Bone marrow (tissue), 2 donors: ENCODE measurements at regions not wholly inside any gene's neighbourhood (a gene's known extent, or its start where the extent isn't known, plus 50 kb on each side); places are given as distances from the start of the nearest gene placed in this dataset.
"Not testable (repeated sequence)": the region's sequence is repeated elsewhere in the genome, so short reads cannot be mapped to it uniquely, and the experiment has no call there.

Experiments used
- DNase-seq, 2 donors: peaks; one replicate each; lab custom pipeline; 2025; lab: John Stamatoyannopoulos, UW

DNA sequence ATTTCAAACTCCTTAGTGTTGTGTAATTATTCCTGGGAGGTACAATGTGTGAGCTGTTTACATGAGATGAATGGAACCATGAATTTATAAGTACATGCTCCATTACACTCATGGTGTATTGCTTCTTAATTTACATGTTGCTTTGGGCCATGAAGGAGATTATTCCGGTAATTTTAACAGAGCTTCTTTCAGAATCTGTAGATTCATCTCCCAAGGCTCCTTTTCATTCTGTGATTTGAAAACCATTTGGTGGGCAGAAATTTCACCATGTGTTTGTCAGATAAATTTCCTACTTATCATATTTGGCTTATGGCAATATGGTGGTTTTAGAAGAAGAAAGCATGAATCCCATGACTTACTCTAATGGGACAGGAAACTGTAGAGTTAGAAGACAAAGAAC is 421.6 kb upstream of the EYS start:
- DNase-seq, result no peak

DNA sequence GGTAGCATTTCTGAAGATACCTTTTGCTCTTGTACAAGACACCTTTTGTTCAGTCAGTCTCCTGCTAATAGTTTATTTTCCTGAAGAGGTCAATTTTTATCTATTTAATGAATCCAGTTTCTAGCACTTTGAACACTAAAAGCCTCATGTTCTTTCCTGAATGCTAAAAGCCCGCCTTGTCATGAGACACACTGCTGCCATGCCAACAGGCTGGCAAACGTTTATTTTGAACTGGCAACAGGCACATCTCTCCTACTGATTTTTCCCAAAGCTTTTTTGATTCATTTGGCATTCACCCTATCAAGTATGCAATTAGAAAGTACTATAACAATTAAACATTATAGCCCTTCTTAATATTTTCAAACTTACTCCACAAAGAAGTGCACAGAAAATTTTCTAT is 421.2 kb upstream of the EYS start:
- no peak for DNase-seq

DNA sequence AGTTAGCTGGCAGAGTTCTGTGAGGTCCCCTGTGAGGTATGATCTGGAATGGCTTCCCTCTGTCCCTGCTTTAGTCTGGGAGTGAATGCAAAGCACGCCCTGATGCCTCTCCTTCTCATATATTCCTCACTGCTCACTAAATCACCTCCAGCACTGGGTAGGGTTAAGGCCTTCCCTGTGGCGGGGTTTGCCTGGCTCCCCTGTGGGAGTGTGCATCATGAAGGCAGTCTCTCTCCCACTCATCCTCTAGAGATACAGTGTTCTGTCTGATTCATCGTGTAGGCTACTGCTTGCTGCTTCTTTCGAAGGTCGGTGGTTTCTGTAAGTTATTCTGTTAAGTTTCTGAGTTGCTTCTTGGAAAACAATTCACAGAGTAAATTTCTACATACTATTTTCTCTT is 420.0 kb upstream of the EYS start:
- no peak for DNase-seq

DNA sequence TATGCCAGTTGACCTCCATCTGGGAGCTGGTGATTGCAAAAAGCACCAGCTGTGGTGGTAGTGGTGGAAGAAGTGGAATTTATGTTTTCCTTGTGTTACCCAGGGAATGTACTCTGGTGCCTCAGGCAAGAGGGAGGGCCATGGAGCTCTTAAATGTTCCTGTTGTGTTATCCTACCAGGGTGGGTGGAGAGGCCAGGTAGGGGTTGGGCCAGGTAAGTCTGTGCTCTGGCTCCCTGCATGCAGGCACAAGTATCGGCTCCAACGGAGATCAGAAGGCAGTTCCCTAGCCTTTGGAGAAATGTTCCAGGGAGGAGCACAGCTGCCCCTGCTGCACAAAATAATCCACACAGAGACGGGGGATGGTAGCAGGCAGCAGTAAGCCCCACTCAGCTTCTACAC is 419.3 kb upstream of the EYS start:
- no peak for DNase-seq

DNA sequence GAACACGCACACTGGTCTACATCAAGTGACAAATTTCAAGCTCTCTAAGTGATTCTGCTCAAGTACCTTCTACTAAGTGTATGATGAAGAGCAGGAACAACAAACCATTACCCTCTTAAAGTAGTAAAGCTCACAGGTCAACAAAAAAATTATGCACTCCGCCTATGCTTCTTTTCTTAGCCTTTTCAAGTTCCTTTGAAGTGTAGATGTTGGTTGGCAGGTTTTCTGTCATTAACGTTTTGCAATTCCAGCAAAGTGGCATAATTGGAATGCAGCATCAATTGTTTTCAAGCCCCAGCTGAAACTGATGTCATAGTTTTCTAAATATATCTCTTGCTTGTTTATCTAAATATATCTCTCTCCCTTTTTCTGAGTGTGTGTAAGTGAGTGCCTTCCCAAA is 396.9 kb upstream of the EYS start:
- DNase-seq, result no peak

DNA sequence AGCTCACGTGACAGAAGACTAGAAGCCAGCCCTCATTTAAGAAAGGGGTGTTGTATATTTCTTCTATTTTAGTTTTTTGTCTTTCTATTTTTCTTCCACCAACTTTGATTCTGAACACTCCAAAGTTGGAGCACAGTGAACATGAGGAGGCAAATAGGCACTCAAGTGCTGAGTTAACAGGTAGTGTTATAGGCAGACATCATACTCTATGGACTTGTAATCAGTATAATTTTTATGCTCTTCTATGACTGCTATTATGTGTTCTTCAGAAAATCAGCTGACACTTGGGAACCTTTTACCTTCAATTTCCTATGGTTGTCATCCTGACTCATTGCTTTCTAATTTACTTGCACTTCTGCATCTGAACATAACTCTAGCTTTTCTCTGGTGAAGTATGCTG is 396.3 kb upstream of the EYS start:
- DNase-seq, result no peak

DNA sequence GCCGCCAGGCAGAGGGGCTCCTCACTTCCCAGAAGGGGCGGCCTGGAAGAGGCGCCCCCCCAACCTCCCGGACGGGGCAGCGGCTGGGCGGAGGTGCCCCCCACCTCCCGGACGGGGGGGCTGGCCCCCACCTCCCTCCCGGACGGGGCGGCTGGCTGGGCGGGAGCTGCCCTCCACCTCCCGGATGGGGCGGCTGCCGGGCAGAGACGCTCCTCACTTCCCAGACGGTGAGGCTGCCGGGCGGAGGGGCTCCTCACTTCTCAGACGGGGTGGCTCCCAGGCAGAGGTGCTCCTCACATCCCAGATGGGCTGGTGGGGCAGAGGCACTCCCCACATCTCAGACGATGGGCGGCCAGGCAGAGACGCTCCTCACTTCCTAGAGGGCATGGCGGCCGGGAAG is 389.7 kb upstream of the EYS start:
- DNase-seq, result no peak

DNA sequence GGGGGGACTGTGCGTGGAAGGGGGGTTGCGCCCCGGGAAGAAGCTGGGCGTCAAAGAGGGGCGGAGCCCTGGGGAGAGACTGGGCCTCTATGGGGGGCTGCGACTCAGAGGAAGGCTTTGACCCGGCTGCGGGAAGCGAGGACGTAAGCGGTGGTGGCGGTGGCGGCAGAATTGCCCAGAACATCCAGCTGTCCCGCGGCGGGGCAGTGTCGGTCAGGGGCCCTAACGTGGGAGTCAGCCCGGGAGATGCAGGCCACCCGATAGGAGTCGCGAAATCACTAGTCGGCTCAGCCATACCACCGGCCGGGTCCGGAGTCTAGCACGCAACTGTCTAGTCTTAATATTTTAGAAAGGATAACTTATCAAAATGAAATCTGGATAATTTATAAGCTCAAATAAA is 387.6 kb upstream of the EYS start:
- DNase-seq, result no peak

DNA sequence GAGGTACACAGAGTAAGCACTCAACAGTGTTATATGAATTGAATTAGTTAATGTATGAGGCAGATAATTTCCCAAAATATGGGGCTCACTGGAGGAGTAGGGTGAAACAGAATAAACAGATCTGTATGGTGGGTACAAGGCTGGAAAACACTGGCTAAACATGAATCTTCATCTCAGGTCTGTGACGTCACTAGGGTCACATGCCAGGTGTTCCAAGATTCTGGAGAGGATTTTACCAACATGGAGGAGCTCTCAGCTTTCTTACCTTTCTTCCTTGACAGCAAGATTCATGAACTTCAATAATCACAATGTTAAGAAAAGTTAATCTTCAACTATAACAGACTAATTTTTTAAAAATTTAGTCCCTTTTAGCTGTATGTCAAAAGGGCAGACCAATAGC is 385.3 kb upstream of the EYS start:
- not testable (repeated sequence) for DNase-seq

DNA sequence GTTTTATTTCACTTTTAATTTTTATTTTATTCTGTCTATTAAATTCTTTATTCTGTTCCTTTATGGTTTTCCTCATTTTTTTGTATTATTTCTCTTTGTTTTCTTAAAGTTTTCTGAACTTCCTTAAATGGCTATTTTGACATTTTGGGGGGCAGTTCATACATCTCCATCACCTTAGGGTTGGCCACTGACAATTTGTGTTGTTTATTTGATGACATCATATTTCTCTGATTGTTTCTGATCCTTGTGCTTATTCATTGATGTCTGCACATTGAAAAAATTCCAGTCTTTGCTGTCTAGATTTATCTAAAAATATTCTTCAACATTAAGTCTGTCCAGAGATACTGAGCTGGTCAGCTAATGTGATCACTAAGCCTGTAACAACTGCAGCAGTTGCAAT is 379.5 kb upstream of the EYS start:
- DNase-seq, result no peak

DNA sequence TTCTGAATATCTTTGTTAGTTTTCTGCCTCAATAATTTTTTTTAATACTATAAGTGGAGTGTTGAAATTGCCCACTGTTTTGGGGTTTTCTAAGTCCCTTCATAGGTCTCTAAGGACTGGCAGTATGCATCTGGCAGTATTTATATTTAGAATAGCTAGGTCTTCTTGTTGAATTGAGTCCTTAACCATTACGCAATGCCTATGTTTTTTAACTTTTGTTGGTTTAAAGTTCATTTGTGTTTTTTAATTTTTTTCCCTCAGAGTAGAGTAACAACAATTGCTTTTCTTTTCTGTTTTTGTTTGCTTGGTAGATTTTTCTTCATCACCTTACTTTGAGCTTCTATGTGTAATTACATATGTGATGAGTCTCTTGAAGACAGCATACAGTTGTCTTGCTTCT is 375.9 kb upstream of the EYS start:
- DNase-seq, result no peak

DNA sequence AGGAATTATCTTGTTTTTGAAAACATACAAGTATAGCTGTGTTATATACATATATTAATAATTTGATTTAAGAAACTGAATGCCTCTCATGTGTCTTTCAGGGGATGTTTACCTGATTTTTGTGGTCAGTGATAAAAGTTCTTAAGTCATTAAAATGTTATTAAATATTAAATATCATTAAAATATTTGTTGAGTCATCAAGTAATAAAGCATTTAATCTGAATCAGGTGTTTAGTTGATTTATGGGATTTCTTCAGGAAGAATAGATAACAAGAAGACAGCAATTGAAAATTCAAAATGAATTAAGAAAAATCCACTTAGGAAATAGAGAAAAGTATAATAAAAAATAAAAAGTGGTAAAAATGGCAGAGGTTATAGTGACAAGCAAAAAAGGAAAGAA is 361.9 kb upstream of the EYS start:
- DNase-seq, result no peak

DNA sequence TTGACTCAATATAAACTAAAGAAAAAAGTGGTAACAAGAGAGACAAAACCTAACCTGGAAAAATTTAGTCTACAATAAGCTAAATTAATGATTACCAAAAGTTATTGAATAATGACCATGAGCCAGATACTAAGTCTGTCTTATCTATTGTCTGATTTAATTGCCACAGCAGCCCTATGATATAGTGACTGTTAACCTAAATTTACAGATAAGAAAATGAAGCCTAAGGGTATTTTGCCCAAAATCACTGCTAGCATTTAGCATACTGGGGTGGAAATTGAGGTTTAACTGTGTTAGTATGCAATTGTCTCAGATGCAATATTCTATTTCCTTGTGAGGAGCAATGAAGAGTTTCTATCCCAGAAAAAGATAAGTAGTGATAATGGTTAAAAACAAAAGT is 361.0 kb upstream of the EYS start:
- DNase-seq, result no peak

DNA sequence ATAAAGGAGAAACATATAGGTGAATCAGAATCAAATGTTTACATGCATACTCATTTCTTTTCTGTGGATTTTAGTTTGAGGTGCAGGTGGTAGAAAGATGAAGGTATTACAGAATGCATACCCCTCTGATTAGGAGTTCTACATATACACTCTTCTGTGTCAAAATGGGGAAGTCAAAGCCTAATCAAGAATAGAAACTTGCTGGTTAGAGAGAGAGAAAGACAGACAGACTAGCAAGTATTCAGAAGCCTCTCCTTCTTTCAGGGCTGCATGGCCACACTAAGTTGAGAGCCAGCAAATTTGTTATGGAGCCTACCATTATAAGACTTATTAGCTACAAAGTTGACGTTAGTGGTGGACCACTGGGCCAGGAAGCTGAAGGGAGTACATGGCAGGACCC is 358.3 kb upstream of the EYS start:
- no peak for DNase-seq

DNA sequence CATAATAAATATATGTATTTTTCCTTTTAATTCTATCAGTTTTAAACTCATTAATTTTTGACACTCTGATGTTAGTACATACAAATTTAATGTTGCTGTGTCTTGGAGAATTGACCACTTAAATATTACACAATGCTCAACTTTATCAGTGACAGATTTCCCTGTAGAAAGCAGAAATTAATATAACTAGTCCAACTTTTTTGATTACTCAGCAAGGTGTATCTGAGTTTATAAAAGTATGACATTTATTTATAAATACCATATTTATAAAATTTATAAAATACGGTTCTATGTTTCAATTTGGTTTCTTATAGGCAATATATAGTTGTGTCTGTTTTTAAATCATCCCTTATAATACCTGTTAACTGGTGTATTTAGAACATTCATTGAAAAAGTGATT is 350.0 kb upstream of the EYS start:
- DNase-seq, result no peak

DNA sequence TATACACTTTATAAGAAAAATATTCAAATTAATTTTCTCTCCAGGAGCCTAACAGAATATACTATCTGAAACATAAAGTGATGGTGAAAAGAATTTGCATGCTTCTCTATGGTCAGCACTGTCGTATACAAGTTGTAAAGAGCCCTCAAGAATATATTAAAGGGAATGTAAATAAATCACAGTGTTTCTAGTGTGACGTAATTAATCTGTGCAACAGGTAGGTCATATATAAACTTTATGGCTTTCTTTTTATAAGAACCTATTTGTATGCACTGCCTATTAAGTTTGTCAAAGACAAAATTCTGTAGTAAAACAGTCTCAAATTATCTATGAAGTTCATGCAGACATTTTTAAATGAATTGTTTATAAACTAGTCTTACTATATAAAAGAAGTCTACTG is 347.9 kb upstream of the EYS start:
- no peak for DNase-seq

DNA sequence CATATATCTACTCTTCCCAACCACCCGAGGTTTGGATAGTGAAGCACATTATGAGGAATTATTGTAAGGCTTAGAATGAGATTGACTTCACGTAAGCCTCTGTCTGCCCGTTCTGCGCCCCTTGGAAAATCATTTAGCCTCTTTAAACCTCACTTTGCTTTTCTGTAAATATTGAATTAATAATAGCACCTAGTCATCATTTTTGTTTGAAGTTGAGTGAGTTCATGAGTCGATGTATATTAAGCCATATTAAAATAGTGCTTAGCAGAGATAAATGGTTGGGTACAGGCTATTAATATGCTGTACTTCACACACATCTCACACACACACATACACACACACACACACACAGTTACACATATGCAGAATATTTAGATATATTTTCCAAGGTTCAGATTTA is 344.8 kb upstream of the EYS start:
- no peak for DNase-seq

DNA sequence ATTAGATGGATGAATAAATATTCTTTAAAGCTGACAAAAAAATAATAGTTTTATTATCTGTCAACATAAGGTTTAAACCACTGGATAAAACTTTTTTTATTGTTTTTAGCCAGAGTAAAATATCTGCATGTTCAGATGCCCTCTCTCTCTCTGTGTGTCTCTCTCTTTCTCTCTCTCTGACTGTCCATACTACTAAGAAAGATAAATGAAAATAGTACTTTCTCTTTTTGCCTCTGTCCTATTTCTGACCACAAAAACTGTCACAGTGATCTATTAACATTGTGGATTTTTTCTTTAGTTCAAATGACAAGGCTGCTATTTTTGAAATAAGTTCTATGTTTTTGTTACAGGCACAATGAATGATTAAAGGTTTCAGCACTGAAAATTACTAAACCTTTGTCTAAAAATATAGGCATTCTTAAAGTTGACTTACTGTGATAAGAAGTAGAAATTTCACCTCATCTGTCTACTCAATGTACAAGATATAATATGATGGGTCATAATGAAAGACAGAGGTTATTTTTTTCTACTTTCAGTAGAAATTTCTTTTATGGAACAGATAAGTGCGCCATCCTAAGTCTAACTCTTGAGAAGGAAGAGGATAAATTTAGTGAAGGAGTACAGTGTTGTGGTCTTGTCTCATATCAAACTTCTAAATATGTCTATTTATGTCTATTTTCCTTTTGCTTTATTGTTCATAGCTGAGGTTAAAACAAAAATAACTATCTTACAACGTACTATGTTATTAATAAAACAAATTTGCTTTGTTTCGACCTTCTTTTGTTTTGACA is 341.9 kb upstream of the EYS start:
- no peak for DNase-seq

DNA sequence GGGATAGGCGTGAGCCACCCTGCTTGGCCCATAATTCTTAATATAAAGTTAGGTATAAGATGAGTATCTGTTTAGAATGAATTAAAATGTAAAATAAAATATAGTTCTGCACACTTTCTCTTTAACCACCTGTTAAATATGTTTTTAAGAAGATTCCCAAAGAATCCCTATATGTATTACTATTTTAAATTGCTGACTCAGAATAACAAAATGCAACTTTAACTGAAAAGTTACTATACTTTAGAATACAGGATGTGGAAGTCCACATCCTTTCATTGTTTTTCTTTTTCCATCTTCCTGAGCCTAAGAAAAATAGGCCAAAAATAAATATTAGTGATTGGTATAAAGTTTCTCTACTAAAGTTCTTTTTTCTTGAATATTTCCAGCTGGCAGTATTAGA is 325.6 kb upstream of the EYS start:
- no peak for DNase-seq

DNA sequence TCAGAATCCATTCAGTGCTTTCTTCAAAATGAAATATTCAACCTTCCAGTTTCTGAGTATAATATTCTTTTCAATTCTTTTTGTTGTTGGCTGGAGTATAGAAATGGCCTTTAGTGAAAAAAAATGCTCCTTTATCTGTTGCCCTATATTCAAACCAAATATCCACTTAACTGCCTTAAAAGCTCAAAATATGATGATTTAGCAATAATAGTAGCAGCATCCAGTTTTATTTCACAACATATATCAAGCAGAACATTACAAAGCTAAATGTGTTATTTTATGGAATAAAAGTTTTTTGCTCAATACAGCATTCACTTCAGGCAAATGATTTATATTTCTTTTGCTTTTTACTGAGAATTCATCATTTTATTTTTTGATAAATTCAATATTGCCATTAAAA is 322.4 kb upstream of the EYS start:
- no peak for DNase-seq

DNA sequence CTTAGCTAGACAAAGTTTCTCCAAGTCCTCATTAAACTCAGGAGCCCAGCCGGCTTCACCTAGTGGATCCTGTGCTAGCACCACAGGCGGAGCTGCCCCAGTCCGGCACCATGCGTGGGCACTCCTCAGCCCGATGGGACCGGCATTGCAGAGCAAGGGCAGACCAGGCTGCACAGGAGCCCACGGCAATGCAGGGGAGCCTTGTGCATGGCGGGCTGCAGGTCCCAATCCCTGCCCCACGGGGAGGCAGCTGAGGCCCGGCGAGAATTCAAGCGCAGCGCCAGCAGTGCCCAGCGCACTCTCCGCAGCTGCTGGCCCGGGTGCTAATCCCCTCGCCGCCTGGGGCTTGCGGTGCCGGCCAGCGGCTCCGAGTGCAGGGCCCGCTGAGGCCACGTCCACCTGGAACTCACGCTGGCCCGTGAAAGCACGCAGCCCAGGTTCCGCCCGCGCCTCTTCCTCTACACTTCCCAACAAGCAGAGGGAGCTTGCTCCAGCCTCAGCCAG is 292.3 kb upstream of the EYS start:
- DNase-seq, result no peak

DNA sequence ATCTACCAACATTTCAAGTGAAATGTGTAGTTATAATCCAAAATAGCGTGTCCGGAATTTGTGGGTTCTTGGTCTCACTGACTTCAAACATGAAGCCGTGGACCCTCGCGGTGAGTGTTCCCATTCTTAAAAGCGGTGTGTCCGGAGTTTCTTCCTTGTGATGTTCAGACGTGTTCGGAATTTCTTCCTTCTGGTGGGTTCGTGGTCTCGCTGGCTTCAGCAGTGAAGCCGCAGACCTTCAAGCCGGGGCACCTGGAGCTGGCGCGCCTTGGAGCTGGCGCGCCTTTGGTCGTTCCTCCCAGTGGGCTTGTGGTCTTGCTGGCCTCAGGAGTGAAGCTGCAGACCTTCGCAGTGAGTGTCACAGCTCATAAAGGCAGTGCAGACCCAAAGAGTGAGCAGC is 291.5 kb upstream of the EYS start:
- DNase-seq, result no peak

DNA sequence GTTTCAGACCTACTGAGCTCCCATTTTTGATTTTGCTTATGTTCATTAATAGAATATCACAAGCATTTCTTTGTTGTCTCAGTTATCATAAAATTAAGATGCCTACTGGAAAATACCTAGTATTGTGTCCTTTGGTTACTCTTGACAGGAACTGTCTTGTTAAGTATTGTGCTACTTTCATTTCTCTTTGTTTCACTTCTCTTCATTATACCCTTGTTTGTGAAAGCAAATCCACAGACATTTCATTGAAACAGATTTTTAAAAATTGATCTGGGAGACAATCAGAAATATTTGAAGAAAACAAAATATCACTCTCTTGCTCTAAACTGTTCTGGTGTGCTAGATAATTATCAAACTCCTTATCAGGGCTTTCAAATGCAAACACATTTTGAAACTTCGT is 290.5 kb upstream of the EYS start:
- no peak for DNase-seq

DNA sequence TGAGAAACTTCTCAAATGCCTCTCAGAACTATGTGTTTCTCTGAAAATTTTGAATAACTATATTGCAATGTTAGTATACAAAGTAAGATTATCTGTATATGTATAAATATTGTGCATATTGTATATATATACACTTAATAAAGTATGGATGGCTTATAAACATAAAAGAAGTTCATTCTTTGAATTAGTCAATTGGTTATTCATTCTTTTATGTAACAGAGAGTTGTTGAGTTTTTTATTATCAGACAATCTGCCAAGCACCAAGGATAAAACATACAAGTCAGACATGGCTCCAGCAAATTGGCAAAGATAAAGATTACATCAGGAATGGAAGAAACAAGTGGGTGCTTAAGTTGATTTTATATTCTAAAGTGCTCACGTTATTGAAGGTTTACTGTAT is 289.1 kb upstream of the EYS start:
- DNase-seq, result no peak

DNA sequence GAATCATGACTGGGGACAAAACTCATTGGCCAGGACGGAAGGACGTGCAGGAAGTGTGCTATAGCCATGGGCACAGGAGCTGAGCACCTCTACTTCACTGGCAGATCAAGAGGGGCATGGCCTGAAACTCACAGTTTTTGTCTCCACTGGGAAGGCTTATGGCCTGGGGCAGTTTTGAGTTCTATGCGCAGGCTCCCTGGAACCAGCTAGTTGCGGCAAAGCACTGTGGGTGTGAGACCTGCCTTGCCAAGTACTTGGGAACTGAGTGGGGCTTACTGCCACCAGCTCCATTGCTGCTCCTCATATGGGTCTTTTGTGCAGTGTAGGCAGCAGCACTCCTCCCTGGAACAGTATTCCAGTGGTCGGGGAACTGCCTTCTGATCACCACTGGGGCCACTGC is 282.6 kb upstream of the EYS start:
- DNase-seq, result no peak
